SKM-1 treated with dmso at 0.1 percent for 144 hours (cell line): ENCODE measurements at regions not wholly inside any gene's neighbourhood (a gene's known extent, or its start where the extent isn't known, plus 50 kb on each side); places are given as distances from the start of the nearest gene placed in this dataset.
"Not testable (repeated sequence)": the region's sequence is repeated elsewhere in the genome, so short reads cannot be mapped to it uniquely, and the experiment has no call there.

Experiments
- DNase-seq: peaks from one replicate; lab custom pipeline; 2025; ENCODE audit not compliant: unreplicated experiment; lab: John Stamatoyannopoulos, UW

GRCh38 chr13:61215601-61216000, 200.0 kb downstream of the PCDH20 start:
- no peak for DNase-seq

GRCh38 chr13:61215116-61215515, 200.5 kb downstream of the PCDH20 start:
- DNase-seq: no peak

GRCh38 chr13:61214551-61214950, 201.1 kb downstream of the PCDH20 start:
- no peak for DNase-seq

GRCh38 chr13:61205898-61206297, 209.8 kb downstream of the PCDH20 start:
- DNase-seq: not testable (repeated sequence)

GRCh38 chr13:61204025-61204424, 211.6 kb downstream of the PCDH20 start:
- DNase-seq: no peak

- DNase-seq: no peak
Measured at GRCh38 chr13:61202042-61202441, 213.6 kb downstream of the PCDH20 start.

- no peak for DNase-seq
Measured at GRCh38 chr13:61192826-61193225, 222.8 kb downstream of the PCDH20 start.

GRCh38 chr13:61188057-61188456, 227.6 kb downstream of the PCDH20 start:
- DNase-seq: no peak

- no peak for DNase-seq
Measured at GRCh38 chr13:61187471-61187870, 228.2 kb downstream of the PCDH20 start.

GRCh38 chr13:61183670-61184069, 232.0 kb downstream of the PCDH20 start:
- no peak for DNase-seq

- no peak for DNase-seq
Measured at GRCh38 chr13:61180234-61180633, 235.4 kb downstream of the PCDH20 start.

- no peak for DNase-seq
Measured at GRCh38 chr13:61179741-61180140, 235.9 kb downstream of the PCDH20 start.

GRCh38 chr13:61170856-61171255, 244.8 kb downstream of the PCDH20 start:
- DNase-seq: no peak

GRCh38 chr13:61162636-61163035, 253.0 kb downstream of the PCDH20 start:
- DNase-seq: no peak

GRCh38 chr13:61162106-61162505, 253.5 kb downstream of the PCDH20 start:
- DNase-seq: no peak

- DNase-seq: no peak
Measured at GRCh38 chr13:61156753-61157152, 258.9 kb downstream of the PCDH20 start.

- no peak for DNase-seq
Measured at GRCh38 chr13:61151062-61151461, 264.6 kb downstream of the PCDH20 start.

GRCh38 chr13:61149331-61149730, 266.3 kb downstream of the PCDH20 start:
- DNase-seq: no peak

GRCh38 chr13:61148691-61149315, 266.8 kb downstream of the PCDH20 start:
- DNase-seq: no peak

GRCh38 chr13:61148211-61148610, 267.4 kb downstream of the PCDH20 start:
- no peak for DNase-seq

- no peak for DNase-seq
Measured at GRCh38 chr13:61146571-61146970, 269.1 kb downstream of the PCDH20 start.

GRCh38 chr13:61146158-61146557, 269.5 kb downstream of the PCDH20 start:
- no peak for DNase-seq

- no peak for DNase-seq
Measured at GRCh38 chr13:61144834-61145593, 270.6 kb downstream of the PCDH20 start.
